Left lung (tissue), 4 donors: ENCODE measurements at regions not wholly inside any gene's neighbourhood (a gene's known extent, or its start where the extent isn't known, plus 50 kb on each side); places are given as distances from the start of the nearest gene placed in this dataset.
"Not testable (repeated sequence)": the region's sequence is repeated elsewhere in the genome, so short reads cannot be mapped to it uniquely, and the experiment has no call there.

ENCODE experiments used
- ATAC-seq: fragments of 200-7000 bp; cut with Tn5 transposase; one replicate; pipeline ENCODE4 v1.9.1; 2020; ENCODE audit warnings: moderate library complexity
- DNase-seq, 4 donors: peaks; one replicate each; pipeline ENCODE4 v3.0.0-alpha.2; 2013 to 2020
- H3K27ac ChIP-seq, 2 donors: fragments of 200-600 bp; sonication (generic) in 1 of 2; one replicate each; pipeline versions ENCODE4 v1.5.0 to v1.8.0; 2020 to 2021
- H3K27me3 ChIP-seq, 2 donors: fragments of 200-600 bp; sonication (generic) in 1 of 2; one replicate each; pipeline versions ENCODE4 v1.5.0 to v1.8.0; 2020 to 2021
- H3K36me3 ChIP-seq, 2 donors: fragments of 200-600 bp; sonication (generic) in 1 of 2; one replicate each; pipeline versions ENCODE4 v1.5.0 to v1.8.0; 2020 to 2021
- H3K4me1 ChIP-seq, 2 donors: fragments of 200-600 bp; one replicate each; pipeline ENCODE4 v1.8.0; 2021
- H3K4me3 ChIP-seq, 2 donors: fragments of 200-600 bp; sonication (generic) in 1 of 2; one replicate each; pipeline versions ENCODE4 v1.5.0 to v1.8.0; 2020 to 2021; ENCODE audit warnings: mild to moderate bottlenecking in 1 of 2
- H3K9me3 ChIP-seq, 2 donors: fragments of 200-600 bp; sonication (generic) in 1 of 2; one replicate each; pipeline versions ENCODE4 v1.5.0 to v1.8.0; 2020 to 2021
- intact Hi-C, 2 donors: fragments of 100-400 bp; cut with DNase I; formaldehyde crosslinking; loops; one replicate each; pipeline versions ENCODE4 v1.11.2 to v1.14.2; 2022
- donor health status: DM: no; HTN: yes; CAD: no.
- donor health status: DM: no; HTN: no; CAD: no.

- H3K36me3 ChIP-seq, H3K27ac ChIP-seq, DNase-seq, H3K4me1 ChIP-seq, H3K9me3 ChIP-seq, H3K27me3 ChIP-seq, ATAC-seq, H3K4me3 ChIP-seq, intact Hi-C loops: not testable (repeated sequence)
These were observed 207.7 kb downstream of the OTOP1 start for GRCh38 chr4:4019071-4019470.

- H3K27ac ChIP-seq, H3K4me1 ChIP-seq, H3K9me3 ChIP-seq, ATAC-seq, DNase-seq, H3K27me3 ChIP-seq, H3K4me3 ChIP-seq, H3K36me3 ChIP-seq, intact Hi-C loops: not testable (repeated sequence)
These were observed 205.6 kb downstream of the OTOP1 start for GRCh38 chr4:4021161-4021560.

GRCh38 chr4:4026708-4027107 is 200.0 kb downstream of the OTOP1 start:
- ATAC-seq, intact Hi-C loops: not testable (repeated sequence)

GRCh38 chr4:4028752-4029151 is 198.0 kb downstream of the OTOP1 start:
- intact Hi-C loops, ATAC-seq, H3K4me3 ChIP-seq, H3K9me3 ChIP-seq, H3K4me1 ChIP-seq, DNase-seq, H3K27me3 ChIP-seq, H3K27ac ChIP-seq, H3K36me3 ChIP-seq: not testable (repeated sequence)

More at GRCh38 chr4:4026708-4027107, 200.0 kb downstream of the OTOP1 start:
- not testable (repeated sequence) for DNase-seq, H3K4me3 ChIP-seq, H3K27ac ChIP-seq, H3K4me1 ChIP-seq, H3K9me3 ChIP-seq, H3K36me3 ChIP-seq, H3K27me3 ChIP-seq

- DNase-seq, H3K27ac ChIP-seq, H3K4me3 ChIP-seq, H3K4me1 ChIP-seq, H3K36me3 ChIP-seq, intact Hi-C loops, H3K9me3 ChIP-seq, ATAC-seq, H3K27me3 ChIP-seq: not testable (repeated sequence)
These were observed 196.2 kb downstream of the OTOP1 start for GRCh38 chr4:4030509-4030908.

GRCh38 chr4:4031446-4032135 is 195.1 kb downstream of the OTOP1 start:
- intact Hi-C loops = not testable (repeated sequence)

GRCh38 chr4:4032364-4032763 is 194.4 kb downstream of the OTOP1 start:
- H3K27ac ChIP-seq, H3K9me3 ChIP-seq, H3K36me3 ChIP-seq, intact Hi-C loops, DNase-seq, H3K4me3 ChIP-seq, H3K27me3 ChIP-seq, H3K4me1 ChIP-seq, ATAC-seq: not testable (repeated sequence)

More at GRCh38 chr4:4031446-4032135, 195.1 kb downstream of the OTOP1 start:
- H3K4me3 ChIP-seq, H3K9me3 ChIP-seq, H3K4me1 ChIP-seq, H3K36me3 ChIP-seq, DNase-seq, H3K27ac ChIP-seq, ATAC-seq, H3K27me3 ChIP-seq: not testable (repeated sequence)

- H3K27ac ChIP-seq, H3K4me1 ChIP-seq, ATAC-seq, H3K9me3 ChIP-seq, H3K27me3 ChIP-seq, H3K36me3 ChIP-seq, intact Hi-C loops, H3K4me3 ChIP-seq: not testable (repeated sequence)
- DNase-seq = peak in 2 of 4 donors; percentile 4 to 17
These were observed 193.7 kb downstream of the OTOP1 start for GRCh38 chr4:4032801-4033605.

- H3K4me1 ChIP-seq, intact Hi-C loops, H3K4me3 ChIP-seq, H3K9me3 ChIP-seq, H3K36me3 ChIP-seq, H3K27ac ChIP-seq, DNase-seq, ATAC-seq, H3K27me3 ChIP-seq: not testable (repeated sequence)
These were observed 189.2 kb downstream of the OTOP1 start for GRCh38 chr4:4037399-4038138.

- H3K36me3 ChIP-seq, H3K4me3 ChIP-seq, ATAC-seq, H3K9me3 ChIP-seq, H3K27ac ChIP-seq, intact Hi-C loops, H3K4me1 ChIP-seq, DNase-seq: not testable (repeated sequence)
- peaks cover 5 to 56% of the 10 kb centered on the region in 2 donors for H3K27me3 ChIP-seq
These were observed 180.9 kb downstream of the OTOP1 start for GRCh38 chr4:4045823-4046222.

GRCh38 chr4:4046686-4047085 is 180.0 kb downstream of the OTOP1 start:
- H3K36me3 ChIP-seq, DNase-seq, H3K27ac ChIP-seq, H3K4me1 ChIP-seq, H3K9me3 ChIP-seq, H3K4me3 ChIP-seq, intact Hi-C loops, ATAC-seq: not testable (repeated sequence)
- peaks cover 5 to 56% of the 10 kb centered on the region in 2 donors for H3K27me3 ChIP-seq

GRCh38 chr4:4047202-4047601 is 179.5 kb downstream of the OTOP1 start:
- H3K4me3 ChIP-seq, H3K27ac ChIP-seq, H3K9me3 ChIP-seq, H3K36me3 ChIP-seq, H3K4me1 ChIP-seq, DNase-seq, ATAC-seq, intact Hi-C loops: not testable (repeated sequence)
- H3K27me3 ChIP-seq = peaks cover 5 to 56% of the 10 kb centered on the region in 2 donors

GRCh38 chr4:4048227-4048626 is 178.5 kb downstream of the OTOP1 start:
- ATAC-seq, H3K4me1 ChIP-seq, H3K27ac ChIP-seq, DNase-seq, H3K4me3 ChIP-seq, intact Hi-C loops, H3K36me3 ChIP-seq, H3K9me3 ChIP-seq: not testable (repeated sequence)
- H3K27me3 ChIP-seq = peaks cover 5 to 56% of the 10 kb centered on the region in 2 donors
